ENCODE measurements at regions not wholly inside any gene's neighbourhood (a gene's known extent, or its start where the extent isn't known, plus 50 kb on each side); places are given as distances from the start of the nearest gene placed in this dataset.

GRCh38 chr16:75971334-75971733, 245.0 kb upstream of the CPHXL start:
- H3K36me3 Mint-ChIP-seq, result no peaks in the 10 kb centered on the region

DNA sequence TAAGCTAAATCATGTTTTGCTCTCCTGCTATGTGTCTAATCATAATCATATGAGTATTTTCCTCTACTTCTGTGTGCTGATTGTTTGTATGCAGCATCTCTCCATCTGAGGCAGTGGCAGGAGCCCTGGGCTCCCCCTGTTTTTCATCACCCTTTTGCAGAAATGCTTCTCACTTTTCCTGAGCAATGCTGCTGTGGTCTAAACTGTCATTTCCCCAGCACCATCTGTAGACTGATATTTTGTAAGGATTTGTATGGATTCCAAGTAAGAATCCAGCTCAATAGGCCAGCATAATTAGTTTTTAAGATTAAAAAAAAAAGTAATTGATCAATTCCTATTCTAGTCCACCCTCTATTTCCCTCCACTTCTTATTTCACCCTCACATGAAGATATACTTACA, 257.0 kb upstream of the CPHXL start:
- H3K27me3 ChIP-seq (ENCODE audit: control insufficient read depth, insufficient read depth, low read length), result no peaks in the 10 kb centered on the region
- H3K27ac Mint-ChIP-seq, result no peak overlapping the region
- no peaks in the 10 kb centered on the region for H3K27me3 Mint-ChIP-seq (ENCODE audit: low read depth in 2 of 2)
- intact Hi-C loops (cut with micrococcal nuclease), result no loop called here
- no peaks in the 10 kb centered on the region for H3K36me3 ChIP-seq (ENCODE audit: control insufficient read depth, insufficient read depth, low read length)
- H3K4me3 Mint-ChIP-seq, result no peak overlapping the region
- peaks cover 8 to 9% of the 10 kb centered on the region in 2 donors for H3K9me3 Mint-ChIP-seq
- no peaks in the 10 kb centered on the region for H3K4me1 Mint-ChIP-seq
- DNase-seq (no peak), ATAC-seq (no peak)
- no peak overlapping the region for H3K4me3 ChIP-seq (ENCODE audit: low read length)
- H3K9me3 ChIP-seq (ENCODE audit: control insufficient read depth, insufficient read depth, low read length), result peaks cover 2% of the 10 kb centered on the region
- TF ChIP-seq CTCF (IDR thresholded peaks at IDR 0.05), result no peak
- peaks cover 6% of the 10 kb centered on the region for H3K36me3 Mint-ChIP-seq
- no peaks in the 10 kb centered on the region for H3K4me1 ChIP-seq (ENCODE audit: control insufficient read depth, insufficient read depth, low read length)
- H3K27ac ChIP-seq (ENCODE audit: low read length), result no peak overlapping the region

More at GRCh38 chr16:75971334-75971733, 245.0 kb upstream of the CPHXL start:
- DNase-seq (no peak), ATAC-seq (no peak)
- Histone ChIP-seq H3K9me3 (ENCODE audit: control insufficient read depth, insufficient read depth, low read length) (no peaks in the 10 kb centered on the region), H3K36me3 (ENCODE audit: control insufficient read depth, insufficient read depth, low read length) (no peaks in the 10 kb centered on the region), H3K27me3 (ENCODE audit: control insufficient read depth, insufficient read depth, low read length) (no peaks in the 10 kb centered on the region), H3K4me3 (ENCODE audit: low read length) (no peak overlapping the region), H3K27ac (ENCODE audit: low read length) (no peak overlapping the region), H3K4me1 (ENCODE audit: control insufficient read depth, insufficient read depth, low read length) (no peaks in the 10 kb centered on the region)
- WGBS (ENCODE audit: insufficient coverage), result 71% methylated on average over 1 of the region's 2 CpGs
- Mint-ChIP-seq H3K27ac (no peak overlapping the region), H3K9me3 (peaks cover 2 to 3% of the 10 kb centered on the region in 2 donors), H3K4me1 (no peaks in the 10 kb centered on the region), H3K4me3 (no peak overlapping the region), H3K27me3 (ENCODE audit: low read depth in 2 of 2) (no peaks in the 10 kb centered on the region)
- no peak for TF ChIP-seq CTCF (IDR thresholded peaks at IDR 0.05)
- intact Hi-C loops (cut with micrococcal nuclease), result no loop called here

- peaks cover 6 to 9% of the 10 kb centered on the region in 2 donors for H3K9me3 Mint-ChIP-seq
- DNase-seq, result no peak
- H3K27me3 Mint-ChIP-seq (ENCODE audit: low read depth in 2 of 2), result no peaks in the 10 kb centered on the region
- Histone ChIP-seq H3K4me3 (ENCODE audit: low read length) (no peak overlapping the region), H3K9me3 (ENCODE audit: control insufficient read depth, insufficient read depth, low read length) (peaks cover 2% of the 10 kb centered on the region), H3K36me3 (ENCODE audit: control insufficient read depth, insufficient read depth, low read length) (no peaks in the 10 kb centered on the region), H3K27me3 (ENCODE audit: control insufficient read depth, insufficient read depth, low read length) (no peaks in the 10 kb centered on the region), H3K4me1 (ENCODE audit: control insufficient read depth, insufficient read depth, low read length) (no peaks in the 10 kb centered on the region), H3K27ac (ENCODE audit: low read length) (no peak overlapping the region)
- no peak overlapping the region for H3K27ac Mint-ChIP-seq
- ATAC-seq, result no peak
- intact Hi-C loops (cut with micrococcal nuclease), result no loop called here
- 70% methylated on average over 2 of the region's 4 CpGs for WGBS (ENCODE audit: insufficient coverage)
- peaks cover 6% of the 10 kb centered on the region for H3K36me3 Mint-ChIP-seq
- no peaks in the 10 kb centered on the region for H3K4me1 Mint-ChIP-seq
- no peak for TF ChIP-seq CTCF (IDR thresholded peaks at IDR 0.05)
- H3K4me3 Mint-ChIP-seq, result no peak overlapping the region
These were observed 257.6 kb upstream of the CPHXL start for GRCh38 chr16:75983741-75984381.

- no peaks in the 10 kb centered on the region for H3K4me1 ChIP-seq (ENCODE audit: control insufficient read depth, insufficient read depth, low read length)
- DNase-seq (no peak), ATAC-seq (no peak)
- H3K9me3 ChIP-seq (ENCODE audit: control insufficient read depth, insufficient read depth, low read length), result peaks cover 2% of the 10 kb centered on the region
- no peak for TF ChIP-seq CTCF (IDR thresholded peaks at IDR 0.05)
- intact Hi-C loops (cut with micrococcal nuclease), result no loop called here
- no peak overlapping the region for H3K4me3 ChIP-seq (ENCODE audit: low read length)
- Mint-ChIP-seq H3K36me3 (peaks cover 6% of the 10 kb centered on the region), H3K27me3 (ENCODE audit: low read depth in 2 of 2) (no peaks in the 10 kb centered on the region), H3K9me3 (peaks cover 8% of the 10 kb centered on the region in 2 donors), H3K27ac (no peak overlapping the region), H3K4me3 (no peak overlapping the region), H3K4me1 (no peaks in the 10 kb centered on the region)
- 91% methylated on average over 2 of the region's 2 CpGs for WGBS (ENCODE audit: insufficient coverage)
- H3K27ac ChIP-seq (ENCODE audit: low read length), result no peak overlapping the region
- no peaks in the 10 kb centered on the region for H3K27me3 ChIP-seq (ENCODE audit: control insufficient read depth, insufficient read depth, low read length)
- no peaks in the 10 kb centered on the region for H3K36me3 ChIP-seq (ENCODE audit: control insufficient read depth, insufficient read depth, low read length)
These were observed 261.0 kb upstream of the CPHXL start for GRCh38 chr16:75987323-75987722.

All from natural killer cell (primary cell).